Fibroblast of pulmonary artery (primary cell): ENCODE measurements at regions not wholly inside any gene's neighbourhood (a gene's known extent, or its start where the extent isn't known, plus 50 kb on each side); places are given as distances from the start of the nearest gene placed in this dataset.

ENCODE experiments used
- DNase-seq: peaks from one replicate; pipeline ENCODE4 v3.0.0-alpha.2; 2010; ENCODE audit warnings: low read depth
- H3K4me3 ChIP-seq: replicated peaks from 2 replicates; pipeline ENCODE4 v1.5.1; 2011; ENCODE audit warnings: low read depth, mild to moderate bottlenecking, control low read depth, low read length, moderate library complexity
- CTCF ChIP-seq: IDR thresholded peaks from 2 replicates; pipeline ENCODE4 v1.5.1; 2011; ENCODE audit warnings: mild to moderate bottlenecking, control low read depth, low read length, inconsistent platforms; ENCODE audit errors: missing control alignments

DNA sequence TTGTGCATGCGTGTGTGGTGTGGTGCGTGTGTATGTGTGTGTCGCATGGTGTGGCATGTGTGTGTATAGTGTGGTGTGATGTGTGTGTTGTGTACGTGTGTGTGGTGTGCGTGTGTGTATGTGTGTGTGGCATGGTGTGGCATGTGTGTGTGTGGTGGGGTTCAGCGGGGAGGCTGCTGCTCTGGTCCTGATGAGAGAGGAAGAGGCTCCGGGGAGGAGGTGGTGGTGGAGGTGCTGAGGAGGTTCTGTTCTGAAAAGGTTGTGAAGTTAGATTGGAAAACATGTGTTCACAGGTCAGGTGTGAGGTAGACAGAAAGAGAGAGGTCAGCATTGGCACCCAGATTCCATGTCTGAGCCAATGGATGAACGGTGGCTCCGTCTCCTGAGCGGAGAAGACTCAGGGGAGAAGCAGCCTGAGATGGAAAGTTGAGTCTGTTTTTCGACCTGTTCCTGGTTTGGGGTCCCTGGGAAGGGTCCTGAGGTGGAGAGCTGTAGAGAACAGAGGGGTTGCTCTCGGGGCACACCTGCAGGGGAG is 67.2 kb upstream of the HDAC4 start:
- no peak overlapping the region for H3K4me3 ChIP-seq

GRCh38 chr2:239467281-239467955 is 66.6 kb upstream of the HDAC4 start:
- H3K4me3 ChIP-seq: no peak overlapping the region
- no peak for DNase-seq
- no peak for TF ChIP-seq CTCF

More for the DNA sequence above, 67.2 kb upstream of the HDAC4 start:
- no peak for TF ChIP-seq CTCF
- DNase-seq: no peak

DNA sequence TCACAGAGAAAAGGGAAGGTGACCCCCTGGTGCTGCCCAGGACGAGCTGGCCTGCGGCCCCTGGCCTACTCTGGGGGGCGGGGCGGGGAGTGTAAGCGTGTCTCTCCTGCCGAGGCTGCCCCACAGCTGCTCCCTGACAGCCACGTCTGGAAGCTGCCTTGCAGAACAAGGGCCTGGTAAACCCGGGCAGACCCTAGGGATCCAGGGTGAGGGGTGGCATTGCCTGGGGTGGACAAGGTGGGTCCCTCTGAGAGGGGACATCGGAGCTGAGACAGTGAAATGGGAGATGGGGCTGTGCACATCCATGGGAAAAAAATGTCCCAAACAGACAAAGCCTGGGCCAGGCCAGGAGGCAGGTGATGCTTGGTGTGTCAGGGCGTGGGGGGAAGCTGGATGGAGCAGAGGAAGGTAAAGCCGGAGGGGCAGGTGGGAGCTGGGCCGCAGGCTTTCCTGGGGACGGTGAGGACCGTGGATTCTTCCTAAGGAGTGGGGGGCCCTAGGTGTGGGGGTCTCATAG is 66.0 kb upstream of the HDAC4 start:
- DNase-seq: no peak
- no peak for TF ChIP-seq CTCF
- no peak overlapping the region for H3K4me3 ChIP-seq

DNA sequence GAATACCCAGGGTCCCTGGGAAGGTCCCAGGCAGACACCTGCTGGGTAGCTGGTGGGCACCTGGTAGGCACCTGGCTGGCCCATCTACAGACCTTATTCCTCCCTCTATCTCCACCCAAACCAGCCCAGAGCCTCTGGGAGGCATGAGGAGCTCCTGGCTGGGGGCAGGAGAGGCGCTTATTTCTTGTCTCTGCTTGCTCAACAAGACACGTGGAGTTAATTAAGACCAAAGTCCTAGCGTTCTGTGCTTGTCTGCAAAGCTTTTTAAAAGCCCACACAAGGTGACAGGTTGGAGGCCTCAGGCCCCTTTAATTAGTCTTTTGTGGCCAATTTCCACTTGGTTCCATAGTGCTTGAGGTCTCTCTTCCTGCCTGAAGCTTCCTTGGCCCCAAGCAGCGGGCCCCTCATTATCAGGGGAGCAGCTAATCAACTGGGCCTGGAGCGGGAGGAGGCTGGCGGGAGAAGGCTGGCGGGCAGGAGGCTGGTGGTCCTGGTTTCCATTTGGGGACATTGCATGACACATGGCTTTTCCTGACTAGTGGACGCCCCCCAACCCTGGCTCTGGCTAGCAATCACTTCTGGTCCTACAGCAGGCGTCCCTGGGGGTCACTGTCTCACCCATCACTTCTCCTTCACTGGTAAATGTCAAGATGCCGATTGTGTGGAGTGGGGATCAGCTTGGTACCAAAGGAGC is 65.4 kb upstream of the HDAC4 start:
- TF ChIP-seq CTCF: no peak
- no peak for DNase-seq
- H3K4me3 ChIP-seq: no peak overlapping the region

DNA sequence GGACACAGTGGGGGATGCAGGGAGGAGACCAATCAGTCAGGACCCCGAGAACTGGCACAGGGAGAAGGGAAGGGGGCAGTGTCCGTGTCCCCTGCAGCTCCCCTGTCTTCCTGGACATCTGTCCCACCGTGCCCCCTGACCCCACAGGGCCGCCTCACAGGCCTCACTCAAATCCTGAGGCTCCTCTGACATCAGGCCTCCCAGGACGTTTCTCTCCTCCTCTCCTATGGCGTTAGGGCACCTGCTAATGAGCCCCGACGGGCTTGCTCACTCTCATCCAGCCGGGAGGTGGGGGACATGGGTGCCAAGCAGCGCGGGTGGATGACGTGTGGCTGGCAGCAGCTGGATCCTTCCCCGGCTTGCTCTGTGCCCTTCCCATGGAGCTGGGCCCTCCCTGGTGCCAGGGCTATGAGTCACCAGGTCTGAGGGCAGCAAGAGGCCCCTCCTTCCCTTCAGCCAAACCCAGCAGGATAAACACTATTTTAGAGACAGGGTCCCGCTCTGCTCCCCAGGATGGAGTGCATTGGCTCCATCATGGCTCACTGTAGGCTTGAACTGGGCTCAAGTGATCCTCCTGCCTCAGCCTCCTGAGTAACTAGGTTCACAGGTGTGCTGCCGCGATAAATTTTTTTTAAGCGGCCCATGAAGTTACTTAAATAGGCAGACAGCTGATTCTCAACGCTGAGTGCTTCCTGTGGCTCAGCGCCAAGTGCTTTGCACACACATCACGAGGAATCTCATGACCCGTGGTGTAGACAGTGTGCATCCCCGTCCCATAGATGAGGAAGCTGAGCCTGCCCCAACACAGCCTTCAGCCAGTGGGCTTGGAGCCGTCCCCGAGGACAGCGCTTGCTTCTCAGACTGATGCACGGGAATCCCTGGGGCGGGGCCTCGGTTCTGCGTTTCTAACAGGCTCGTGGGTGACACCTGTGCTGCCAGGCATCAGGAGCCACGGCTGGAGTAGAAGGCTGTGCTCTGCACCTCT is 64.5 kb upstream of the HDAC4 start:
- DNase-seq: no peak
- no peak for TF ChIP-seq CTCF
- no peak overlapping the region for H3K4me3 ChIP-seq

DNA sequence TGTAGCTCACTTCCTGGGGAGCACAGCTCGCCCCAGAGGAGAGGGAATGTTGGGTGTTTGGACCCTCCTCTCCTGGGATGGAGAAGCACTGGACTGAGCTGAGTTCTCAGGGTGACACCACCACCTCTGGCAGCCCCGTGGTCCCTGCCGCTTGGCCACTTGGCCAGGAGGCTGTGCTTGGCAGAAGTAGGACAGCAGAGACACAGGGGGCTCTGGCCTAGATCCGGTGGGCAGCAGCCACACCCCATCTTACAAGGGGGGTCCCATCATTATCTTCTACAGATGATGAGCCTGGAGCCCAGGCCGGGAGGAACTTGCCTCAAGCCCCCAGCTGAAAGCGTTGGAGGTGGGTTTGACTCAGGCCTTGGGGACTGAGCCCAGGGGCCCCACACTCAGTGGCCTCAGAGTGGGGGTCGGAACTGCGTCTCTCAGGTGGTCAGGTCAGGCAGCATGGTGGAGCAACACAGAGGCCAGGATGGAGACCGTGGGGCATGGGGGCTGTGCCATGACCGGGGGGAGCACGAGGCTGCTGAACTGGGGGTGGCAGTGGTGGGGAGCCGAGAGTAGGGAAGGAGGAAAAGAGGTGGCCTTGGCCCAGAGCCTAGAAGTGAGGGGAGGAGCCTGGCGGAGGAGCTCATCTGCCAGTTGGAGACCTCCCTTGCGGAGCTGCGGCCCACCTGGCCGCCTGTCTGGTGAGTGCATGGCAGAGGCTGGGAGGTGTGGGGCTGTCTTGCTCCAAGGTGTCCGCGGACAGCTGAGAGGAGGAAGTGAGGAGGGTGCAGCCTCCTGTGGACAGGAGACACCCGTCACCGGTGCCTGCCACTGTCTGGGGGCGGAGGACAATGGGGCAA is 63.6 kb upstream of the HDAC4 start:
- no peak for TF ChIP-seq CTCF
- no peak for DNase-seq
- no peak overlapping the region for H3K4me3 ChIP-seq
